HEK293 (cell line): ENCODE measurements at regions not wholly inside any gene's neighbourhood (a gene's known extent, or its start where the extent isn't known, plus 50 kb on each side); places are given as distances from the start of the nearest gene placed in this dataset.
"Not testable (repeated sequence)": the region's sequence is repeated elsewhere in the genome, so short reads cannot be mapped to it uniquely, and the experiment has no call there.

ENCODE experiments used
- GLI4 ChIP-seq: fragments of 450-650 bp; formaldehyde crosslinking; IDR thresholded peaks from 2 replicates; pipeline ENCODE4 v1.5.1; 2016; ENCODE audit warnings: missing biosample characterization, missing genetic modification characterization
- MZF1 ChIP-seq: fragments of 450-650 bp; formaldehyde crosslinking; IDR thresholded peaks from 2 replicates; pipeline ENCODE4 v1.5.1; 2017; ENCODE audit warnings: missing biosample characterization, missing genetic modification characterization, borderline replicate concordance
- ZFP37 ChIP-seq: fragments of 450-650 bp; formaldehyde crosslinking; IDR thresholded peaks from 2 replicates; pipeline ENCODE4 v1.5.1; 2016; ENCODE audit warnings: missing biosample characterization, missing genetic modification characterization
- ZNF23 ChIP-seq: fragments of 450-650 bp; formaldehyde crosslinking; IDR thresholded peaks from 2 replicates; pipeline ENCODE4 v1.5.1; 2016; ENCODE audit warnings: missing biosample characterization, missing genetic modification characterization, borderline replicate concordance
- ZNF701 ChIP-seq: fragments of 450-650 bp; formaldehyde crosslinking; IDR thresholded peaks from 2 replicates; pipeline ENCODE4 v1.5.1; 2016; ENCODE audit warnings: missing biosample characterization, missing genetic modification characterization
- ZNF792 ChIP-seq: fragments of 450-650 bp; formaldehyde crosslinking; IDR thresholded peaks from 2 replicates; pipeline ENCODE4 v1.5.1; 2016; ENCODE audit warnings: missing biosample characterization, missing genetic modification characterization
- TF ChIP-seq, protein P1 (sequence below): fragments of 450-650 bp; formaldehyde crosslinking; IDR thresholded peaks from 2 replicates; pipeline ENCODE4 v1.5.1; 2016; ENCODE audit warnings: missing biosample characterization, missing genetic modification characterization
- TF ChIP-seq, protein P2 (sequence below): fragments of 450-650 bp; formaldehyde crosslinking; optimal IDR thresholded peaks from 2 replicates; pipeline ENCODE3; 2016; ENCODE audit warnings: missing biosample characterization, mild to moderate bottlenecking, missing genetic modification characterization
- TF ChIP-seq, protein P3 (sequence below): fragments of 450-650 bp; formaldehyde crosslinking; IDR thresholded peaks from 2 replicates; pipeline ENCODE4; 2016; ENCODE audit warnings: missing biosample characterization, missing genetic modification characterization
- TF ChIP-seq, protein P4 (sequence below): fragments of 450-650 bp; formaldehyde crosslinking; IDR thresholded peaks from 2 replicates; pipeline ENCODE4 v1.5.1; 2016; ENCODE audit warnings: missing biosample characterization, missing genetic modification characterization
- TF ChIP-seq, protein P5 (sequence below): fragments of 450-650 bp; formaldehyde crosslinking; IDR thresholded peaks from 2 replicates; pipeline ENCODE4 v1.5.1; 2016; ENCODE audit warnings: missing biosample characterization, missing genetic modification characterization
- TF ChIP-seq, protein P6 (sequence below): fragments of 450-650 bp; formaldehyde crosslinking; IDR thresholded peaks from 2 replicates; pipeline ENCODE4 v1.5.1; 2016; ENCODE audit warnings: missing biosample characterization, missing genetic modification characterization

DNA sequence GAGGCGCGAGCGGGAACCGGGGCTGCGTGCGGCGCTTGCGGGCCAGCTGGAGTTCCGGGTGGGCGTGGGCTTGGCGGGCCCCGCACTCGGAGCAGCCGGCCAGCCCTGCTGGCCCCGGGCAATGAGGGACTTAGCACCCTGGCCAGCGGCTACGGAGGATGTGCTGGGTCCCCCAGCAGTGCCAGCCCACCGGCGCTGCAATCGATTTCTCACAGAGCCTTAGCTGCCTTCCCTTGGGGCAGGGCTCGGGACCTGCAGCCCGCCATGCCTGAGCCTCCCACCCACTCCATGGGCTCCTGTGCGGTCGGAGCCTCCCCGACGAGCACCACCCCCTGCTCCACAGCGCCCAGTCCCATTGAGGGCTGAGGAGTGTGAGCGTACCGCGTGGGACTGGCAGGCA lies 61.8 kb upstream of the MITF start:
- not testable (repeated sequence) for TF ChIP-seq ZNF23; ZFP37 (tag by site-specific recombination); ZNF701 (tag by site-specific recombination); ZNF792 (tag by site-specific recombination); MZF1 (tag by site-specific recombination); GLI4 (tag by site-specific recombination)
- TF ChIP-seq, protein P1, sequence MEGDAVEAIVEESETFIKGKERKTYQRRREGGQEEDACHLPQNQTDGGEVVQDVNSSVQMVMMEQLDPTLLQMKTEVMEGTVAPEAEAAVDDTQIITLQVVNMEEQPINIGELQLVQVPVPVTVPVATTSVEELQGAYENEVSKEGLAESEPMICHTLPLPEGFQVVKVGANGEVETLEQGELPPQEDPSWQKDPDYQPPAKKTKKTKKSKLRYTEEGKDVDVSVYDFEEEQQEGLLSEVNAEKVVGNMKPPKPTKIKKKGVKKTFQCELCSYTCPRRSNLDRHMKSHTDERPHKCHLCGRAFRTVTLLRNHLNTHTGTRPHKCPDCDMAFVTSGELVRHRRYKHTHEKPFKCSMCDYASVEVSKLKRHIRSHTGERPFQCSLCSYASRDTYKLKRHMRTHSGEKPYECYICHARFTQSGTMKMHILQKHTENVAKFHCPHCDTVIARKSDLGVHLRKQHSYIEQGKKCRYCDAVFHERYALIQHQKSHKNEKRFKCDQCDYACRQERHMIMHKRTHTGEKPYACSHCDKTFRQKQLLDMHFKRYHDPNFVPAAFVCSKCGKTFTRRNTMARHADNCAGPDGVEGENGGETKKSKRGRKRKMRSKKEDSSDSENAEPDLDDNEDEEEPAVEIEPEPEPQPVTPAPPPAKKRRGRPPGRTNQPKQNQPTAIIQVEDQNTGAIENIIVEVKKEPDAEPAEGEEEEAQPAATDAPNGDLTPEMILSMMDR = not testable (repeated sequence)
- TF ChIP-seq, protein P2, sequence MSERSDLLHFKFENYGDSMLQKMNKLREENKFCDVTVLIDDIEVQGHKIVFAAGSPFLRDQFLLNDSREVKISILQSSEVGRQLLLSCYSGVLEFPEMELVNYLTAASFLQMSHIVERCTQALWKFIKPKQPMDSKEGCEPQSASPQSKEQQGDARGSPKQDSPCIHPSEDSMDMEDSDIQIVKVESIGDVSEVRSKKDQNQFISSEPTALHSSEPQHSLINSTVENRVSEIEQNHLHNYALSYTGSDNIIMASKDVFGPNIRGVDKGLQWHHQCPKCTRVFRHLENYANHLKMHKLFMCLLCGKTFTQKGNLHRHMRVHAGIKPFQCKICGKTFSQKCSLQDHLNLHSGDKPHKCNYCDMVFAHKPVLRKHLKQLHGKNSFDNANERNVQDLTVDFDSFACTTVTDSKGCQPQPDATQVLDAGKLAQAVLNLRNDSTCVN (tag by site-specific recombination) = not testable (repeated sequence)
- TF ChIP-seq, protein P3, sequence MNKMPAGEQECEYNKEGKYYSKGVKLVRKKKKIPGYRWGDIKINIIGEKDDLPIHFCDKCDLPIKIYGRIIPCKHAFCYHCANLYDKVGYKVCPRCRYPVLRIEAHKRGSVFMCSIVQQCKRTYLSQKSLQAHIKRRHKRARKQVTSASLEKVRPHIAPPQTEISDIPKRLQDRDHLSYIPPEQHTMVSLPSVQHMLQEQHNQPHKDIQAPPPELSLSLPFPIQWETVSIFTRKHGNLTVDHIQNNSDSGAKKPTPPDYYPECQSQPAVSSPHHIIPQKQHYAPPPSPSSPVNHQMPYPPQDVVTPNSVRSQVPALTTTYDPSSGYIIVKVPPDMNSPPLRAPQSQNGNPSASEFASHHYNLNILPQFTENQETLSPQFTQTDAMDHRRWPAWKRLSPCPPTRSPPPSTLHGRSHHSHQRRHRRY (tag by site-specific recombination) = not testable (repeated sequence)
- TF ChIP-seq, protein P4, sequence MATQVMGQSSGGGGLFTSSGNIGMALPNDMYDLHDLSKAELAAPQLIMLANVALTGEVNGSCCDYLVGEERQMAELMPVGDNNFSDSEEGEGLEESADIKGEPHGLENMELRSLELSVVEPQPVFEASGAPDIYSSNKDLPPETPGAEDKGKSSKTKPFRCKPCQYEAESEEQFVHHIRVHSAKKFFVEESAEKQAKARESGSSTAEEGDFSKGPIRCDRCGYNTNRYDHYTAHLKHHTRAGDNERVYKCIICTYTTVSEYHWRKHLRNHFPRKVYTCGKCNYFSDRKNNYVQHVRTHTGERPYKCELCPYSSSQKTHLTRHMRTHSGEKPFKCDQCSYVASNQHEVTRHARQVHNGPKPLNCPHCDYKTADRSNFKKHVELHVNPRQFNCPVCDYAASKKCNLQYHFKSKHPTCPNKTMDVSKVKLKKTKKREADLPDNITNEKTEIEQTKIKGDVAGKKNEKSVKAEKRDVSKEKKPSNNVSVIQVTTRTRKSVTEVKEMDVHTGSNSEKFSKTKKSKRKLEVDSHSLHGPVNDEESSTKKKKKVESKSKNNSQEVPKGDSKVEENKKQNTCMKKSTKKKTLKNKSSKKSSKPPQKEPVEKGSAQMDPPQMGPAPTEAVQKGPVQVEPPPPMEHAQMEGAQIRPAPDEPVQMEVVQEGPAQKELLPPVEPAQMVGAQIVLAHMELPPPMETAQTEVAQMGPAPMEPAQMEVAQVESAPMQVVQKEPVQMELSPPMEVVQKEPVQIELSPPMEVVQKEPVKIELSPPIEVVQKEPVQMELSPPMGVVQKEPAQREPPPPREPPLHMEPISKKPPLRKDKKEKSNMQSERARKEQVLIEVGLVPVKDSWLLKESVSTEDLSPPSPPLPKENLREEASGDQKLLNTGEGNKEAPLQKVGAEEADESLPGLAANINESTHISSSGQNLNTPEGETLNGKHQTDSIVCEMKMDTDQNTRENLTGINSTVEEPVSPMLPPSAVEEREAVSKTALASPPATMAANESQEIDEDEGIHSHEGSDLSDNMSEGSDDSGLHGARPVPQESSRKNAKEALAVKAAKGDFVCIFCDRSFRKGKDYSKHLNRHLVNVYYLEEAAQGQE = not testable (repeated sequence)
- TF ChIP-seq, protein P5, sequence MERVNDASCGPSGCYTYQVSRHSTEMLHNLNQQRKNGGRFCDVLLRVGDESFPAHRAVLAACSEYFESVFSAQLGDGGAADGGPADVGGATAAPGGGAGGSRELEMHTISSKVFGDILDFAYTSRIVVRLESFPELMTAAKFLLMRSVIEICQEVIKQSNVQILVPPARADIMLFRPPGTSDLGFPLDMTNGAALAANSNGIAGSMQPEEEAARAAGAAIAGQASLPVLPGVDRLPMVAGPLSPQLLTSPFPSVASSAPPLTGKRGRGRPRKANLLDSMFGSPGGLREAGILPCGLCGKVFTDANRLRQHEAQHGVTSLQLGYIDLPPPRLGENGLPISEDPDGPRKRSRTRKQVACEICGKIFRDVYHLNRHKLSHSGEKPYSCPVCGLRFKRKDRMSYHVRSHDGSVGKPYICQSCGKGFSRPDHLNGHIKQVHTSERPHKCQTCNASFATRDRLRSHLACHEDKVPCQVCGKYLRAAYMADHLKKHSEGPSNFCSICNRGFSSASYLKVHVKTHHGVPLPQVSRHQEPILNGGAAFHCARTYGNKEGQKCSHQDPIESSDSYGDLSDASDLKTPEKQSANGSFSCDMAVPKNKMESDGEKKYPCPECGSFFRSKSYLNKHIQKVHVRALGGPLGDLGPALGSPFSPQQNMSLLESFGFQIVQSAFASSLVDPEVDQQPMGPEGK = not testable (repeated sequence)
- TF ChIP-seq, protein P6, sequence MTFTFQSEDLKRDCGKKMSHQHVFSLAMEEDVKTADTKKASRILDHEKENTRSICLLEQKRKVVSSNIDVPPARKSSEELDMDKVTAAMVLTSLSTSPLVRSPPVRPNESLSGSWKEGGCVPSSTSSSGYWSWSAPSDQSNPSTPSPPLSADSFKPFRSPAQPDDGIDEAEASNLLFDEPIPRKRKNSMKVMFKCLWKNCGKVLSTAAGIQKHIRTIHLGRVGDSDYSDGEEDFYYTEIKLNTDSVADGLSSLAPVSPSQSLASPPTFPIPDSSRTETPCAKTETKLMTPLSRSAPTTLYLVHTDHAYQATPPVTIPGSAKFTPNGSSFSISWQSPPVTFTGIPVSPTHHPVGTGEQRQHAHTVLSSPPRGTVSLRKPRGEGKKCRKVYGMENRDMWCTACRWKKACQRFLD (tag by site-specific recombination) = not testable (repeated sequence)
